ENCODE measurements at regions not wholly inside any gene's neighbourhood (a gene's known extent, or its start where the extent isn't known, plus 50 kb on each side); places are given as distances from the start of the nearest gene placed in this dataset.

DNA sequence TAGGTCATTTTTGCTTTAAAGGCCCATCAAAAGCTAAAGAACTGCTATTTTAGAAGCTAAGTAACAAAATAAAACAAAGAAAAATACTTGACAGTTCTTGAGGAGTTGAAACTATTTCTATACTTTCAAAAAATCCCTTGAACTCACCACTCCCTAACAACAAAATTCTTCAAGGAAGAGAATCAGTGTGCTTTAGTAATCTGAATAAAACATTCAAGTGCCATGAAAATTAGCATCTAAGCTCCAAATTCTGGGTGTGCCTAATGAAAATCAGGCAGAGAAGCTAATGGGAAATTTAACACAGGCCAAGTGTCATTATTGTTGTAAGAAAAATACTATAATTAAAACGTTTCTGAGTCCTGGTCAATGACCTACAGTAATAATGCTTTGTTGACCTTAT lies 456.3 kb downstream of the ZEB2 start:
- Mint-ChIP-seq H3K27ac (no peak overlapping the region), H3K27me3 (no peaks in the 10 kb centered on the region), H3K4me1 (no peaks in the 10 kb centered on the region), H3K4me3 (no peak overlapping the region), H3K9me3 (no peaks in the 10 kb centered on the region), H3K36me3 (ENCODE audit: low read depth) (no peaks in the 10 kb centered on the region)
- intact Hi-C loops (cut with micrococcal nuclease): no loop called here
- DNase-seq: no peak

DNA sequence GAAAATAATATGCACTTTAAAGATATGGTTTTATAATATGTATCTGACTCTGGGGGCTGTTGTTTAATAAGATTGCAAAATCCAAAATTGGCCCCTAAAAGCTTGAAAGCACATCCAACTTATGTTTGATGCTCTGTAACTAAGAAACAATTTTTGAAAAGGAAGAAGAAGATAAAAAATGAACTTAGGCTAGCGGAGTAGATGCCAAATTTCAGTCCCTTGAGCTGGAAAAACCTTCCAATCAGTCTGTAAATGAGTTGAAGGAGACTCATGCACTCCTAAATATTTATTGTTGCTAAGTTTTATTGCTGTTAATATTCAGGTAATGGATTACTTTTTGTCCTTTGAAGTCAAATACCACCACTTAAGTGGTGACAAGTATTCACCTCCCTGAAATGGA lies 465.0 kb downstream of the ZEB2 start:
- Mint-ChIP-seq H3K27me3 (no peaks in the 10 kb centered on the region), H3K27ac (no peak overlapping the region), H3K4me3 (no peak overlapping the region), H3K9me3 (no peaks in the 10 kb centered on the region), H3K4me1 (no peaks in the 10 kb centered on the region), H3K36me3 (ENCODE audit: low read depth) (no peaks in the 10 kb centered on the region)
- DNase-seq: no peak
- intact Hi-C loops (cut with micrococcal nuclease): no loop called here

DNA sequence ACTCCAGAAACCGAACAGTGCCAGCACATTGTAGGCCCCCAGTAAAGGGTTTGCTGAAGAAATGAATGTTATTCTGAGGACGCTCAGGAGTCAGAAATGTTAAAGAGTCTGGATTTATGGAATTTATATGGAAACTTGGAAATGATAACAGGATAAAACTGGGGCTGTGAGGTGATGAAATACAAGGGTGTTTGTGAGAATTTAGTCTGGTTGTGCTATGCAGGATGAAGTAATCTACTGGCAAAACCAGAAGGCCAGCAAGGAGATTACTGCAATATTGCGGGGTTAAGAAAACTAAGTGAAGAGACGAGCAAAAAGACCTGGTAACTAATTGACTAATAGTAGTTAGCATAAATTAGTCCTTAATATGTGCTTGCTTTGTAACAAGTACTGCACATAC lies 467.8 kb downstream of the ZEB2 start:
- Mint-ChIP-seq H3K9me3 (no peaks in the 10 kb centered on the region), H3K4me3 (no peak overlapping the region), H3K4me1 (no peaks in the 10 kb centered on the region), H3K36me3 (ENCODE audit: low read depth) (no peaks in the 10 kb centered on the region), H3K27me3 (no peaks in the 10 kb centered on the region), H3K27ac (no peak overlapping the region)
- intact Hi-C loops (cut with micrococcal nuclease): no loop called here
- DNase-seq: no peak

DNA sequence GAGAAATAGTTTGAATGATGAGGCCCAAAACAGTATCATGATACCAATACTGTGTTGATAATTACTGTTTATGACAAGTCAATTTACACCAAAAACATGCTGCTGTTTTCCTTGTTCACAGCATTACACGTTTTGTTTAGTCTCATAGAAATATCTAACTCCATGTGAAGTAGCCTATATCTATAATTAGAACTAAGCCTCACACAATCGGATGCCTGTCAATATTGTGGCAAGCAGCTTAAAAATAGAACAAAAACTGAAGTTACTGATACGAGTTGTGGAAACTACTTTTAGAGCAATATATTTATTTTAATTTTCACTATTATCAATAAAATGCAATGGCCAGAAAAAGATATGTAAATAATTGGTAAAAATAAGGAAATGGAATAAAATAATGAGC lies 470.8 kb downstream of the ZEB2 start:
- no peak overlapping the region for H3K4me3 Mint-ChIP-seq
- no peaks in the 10 kb centered on the region for H3K4me1 Mint-ChIP-seq
- H3K36me3 Mint-ChIP-seq (ENCODE audit: low read depth): no peaks in the 10 kb centered on the region
- H3K9me3 Mint-ChIP-seq: no peaks in the 10 kb centered on the region
- H3K27ac Mint-ChIP-seq: no peak overlapping the region
- intact Hi-C loops (cut with micrococcal nuclease): no loop called here
- H3K27me3 Mint-ChIP-seq: no peaks in the 10 kb centered on the region
- DNase-seq: no peak

DNA sequence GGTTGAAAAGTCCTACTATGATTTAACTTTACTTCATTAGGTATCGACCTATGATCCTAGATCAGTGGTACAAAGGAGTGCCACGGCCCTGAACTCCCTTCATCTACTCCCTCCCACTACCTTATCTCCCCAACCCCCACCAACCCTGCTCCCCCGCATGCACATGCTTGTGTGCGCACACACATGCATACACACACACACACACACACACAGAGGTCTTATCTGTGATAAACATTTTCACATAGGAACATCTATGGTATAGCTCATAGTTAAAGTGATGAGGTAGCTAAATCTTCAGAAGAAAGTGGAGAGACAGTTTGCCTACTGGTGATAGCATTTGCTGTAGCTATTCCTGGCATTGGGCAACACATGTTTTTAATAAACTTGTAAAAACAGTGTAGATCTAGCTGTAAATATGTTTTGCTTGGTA lies 471.3 kb downstream of the ZEB2 start:
- no peak overlapping the region for H3K4me3 Mint-ChIP-seq
- H3K27me3 Mint-ChIP-seq: no peaks in the 10 kb centered on the region
- H3K4me1 Mint-ChIP-seq: no peaks in the 10 kb centered on the region
- DNase-seq: no peak
- no peaks in the 10 kb centered on the region for H3K9me3 Mint-ChIP-seq
- H3K36me3 Mint-ChIP-seq (ENCODE audit: low read depth): no peaks in the 10 kb centered on the region
- no peak overlapping the region for H3K27ac Mint-ChIP-seq
- intact Hi-C loops (cut with micrococcal nuclease): no loop called here

DNA sequence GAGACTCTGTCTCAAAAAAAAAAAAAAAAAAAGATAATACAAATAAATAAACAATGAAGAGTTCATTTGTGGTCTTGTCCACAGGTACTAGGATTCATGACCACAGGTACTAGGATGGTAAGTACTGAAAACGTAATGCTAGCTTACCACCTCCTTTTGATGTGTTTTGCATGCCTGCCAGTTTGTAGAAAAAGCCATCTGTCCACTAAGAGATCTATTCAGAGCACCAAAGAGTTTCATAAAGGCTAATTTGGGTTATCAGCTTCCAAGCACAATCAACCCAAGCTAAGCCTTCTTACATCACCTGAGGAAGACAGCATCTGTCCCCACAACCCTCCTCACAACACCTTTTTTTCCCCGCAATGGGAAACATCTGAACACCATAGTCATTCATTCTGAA lies 477.2 kb downstream of the ZEB2 start:
- Mint-ChIP-seq H3K27ac (no peak overlapping the region), H3K4me3 (no peak overlapping the region), H3K9me3 (no peaks in the 10 kb centered on the region), H3K4me1 (peaks cover 2% of the 10 kb centered on the region), H3K27me3 (no peaks in the 10 kb centered on the region), H3K36me3 (ENCODE audit: low read depth) (no peaks in the 10 kb centered on the region)
- intact Hi-C loops (cut with micrococcal nuclease): no loop called here
- no peak for DNase-seq

DNA sequence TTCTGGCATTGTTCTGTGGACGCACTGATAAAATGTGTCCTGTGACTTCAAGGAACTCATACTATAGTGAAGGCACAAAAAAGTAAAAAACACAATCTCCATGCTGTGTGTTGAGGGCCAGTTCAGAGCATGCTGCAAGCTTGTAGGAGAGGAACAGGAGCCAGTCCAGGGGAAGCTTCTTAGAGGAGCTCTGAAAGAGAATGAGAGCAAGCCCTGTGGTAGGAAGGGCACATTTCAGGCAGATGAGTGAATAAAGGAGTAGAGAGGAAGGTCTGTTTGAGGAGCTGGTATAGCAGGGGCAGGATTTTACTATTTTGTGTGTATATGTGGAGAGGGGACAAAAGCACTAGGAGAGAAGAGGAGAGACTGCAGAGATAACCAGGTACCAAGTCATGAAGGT lies 478.3 kb downstream of the ZEB2 start:
- Mint-ChIP-seq H3K4me3 (no peak overlapping the region), H3K9me3 (no peaks in the 10 kb centered on the region), H3K36me3 (ENCODE audit: low read depth) (no peaks in the 10 kb centered on the region), H3K4me1 (peaks cover 2% of the 10 kb centered on the region), H3K27me3 (no peaks in the 10 kb centered on the region), H3K27ac (no peak overlapping the region)
- intact Hi-C loops (cut with micrococcal nuclease): no loop called here
- DNase-seq: no peak

DNA sequence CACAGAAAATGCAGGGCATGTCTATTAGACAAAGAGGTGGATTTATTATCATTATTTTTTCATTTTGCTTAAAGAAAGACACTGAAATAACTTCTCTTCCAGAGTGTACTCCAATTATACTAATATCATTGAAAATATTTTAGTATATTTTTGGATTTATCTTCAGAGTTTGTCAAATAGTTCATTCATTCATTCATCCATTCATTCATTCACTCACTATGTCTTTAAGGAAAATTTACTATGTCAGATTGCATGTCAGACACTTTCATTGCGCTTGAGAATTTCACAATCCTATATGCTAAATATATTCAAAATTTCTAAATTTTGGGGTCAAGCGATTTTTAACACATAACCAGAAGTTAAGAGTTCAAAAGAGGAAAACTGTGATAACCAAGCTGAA lies 479.1 kb downstream of the ZEB2 start:
- no peak for DNase-seq
- peaks cover 2% of the 10 kb centered on the region for H3K4me1 Mint-ChIP-seq
- H3K36me3 Mint-ChIP-seq (ENCODE audit: low read depth): no peaks in the 10 kb centered on the region
- intact Hi-C loops (cut with micrococcal nuclease): no loop called here
- no peak overlapping the region for H3K27ac Mint-ChIP-seq
- H3K4me3 Mint-ChIP-seq: no peak overlapping the region
- peaks cover 3% of the 10 kb centered on the region for H3K9me3 Mint-ChIP-seq
- H3K27me3 Mint-ChIP-seq: no peaks in the 10 kb centered on the region

DNA sequence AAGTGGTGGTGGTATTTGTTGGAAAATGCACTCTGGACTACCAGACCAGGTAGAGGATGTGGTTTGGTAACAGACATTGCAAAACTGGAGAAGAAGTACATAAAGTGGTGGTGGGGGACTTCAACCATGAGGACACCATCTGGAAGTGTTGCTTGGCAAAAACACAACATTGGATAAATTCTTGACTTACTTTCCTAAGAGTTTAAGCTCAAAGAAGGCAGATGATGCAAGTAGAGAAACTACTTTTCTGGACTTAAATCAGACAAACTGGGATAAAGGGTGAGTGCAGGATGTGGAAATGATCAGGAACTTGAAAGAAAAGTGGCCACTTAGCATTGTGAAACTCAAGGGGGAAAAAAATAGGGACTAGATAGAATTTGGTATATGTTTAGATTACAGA lies 487.4 kb downstream of the ZEB2 start:
- Mint-ChIP-seq H3K27me3 (no peaks in the 10 kb centered on the region), H3K4me3 (no peak overlapping the region), H3K4me1 (no peaks in the 10 kb centered on the region), H3K36me3 (ENCODE audit: low read depth) (no peaks in the 10 kb centered on the region), H3K9me3 (peaks cover 7% of the 10 kb centered on the region), H3K27ac (no peak overlapping the region)
- intact Hi-C loops (cut with micrococcal nuclease): no loop called here
- DNase-seq: no peak

DNA sequence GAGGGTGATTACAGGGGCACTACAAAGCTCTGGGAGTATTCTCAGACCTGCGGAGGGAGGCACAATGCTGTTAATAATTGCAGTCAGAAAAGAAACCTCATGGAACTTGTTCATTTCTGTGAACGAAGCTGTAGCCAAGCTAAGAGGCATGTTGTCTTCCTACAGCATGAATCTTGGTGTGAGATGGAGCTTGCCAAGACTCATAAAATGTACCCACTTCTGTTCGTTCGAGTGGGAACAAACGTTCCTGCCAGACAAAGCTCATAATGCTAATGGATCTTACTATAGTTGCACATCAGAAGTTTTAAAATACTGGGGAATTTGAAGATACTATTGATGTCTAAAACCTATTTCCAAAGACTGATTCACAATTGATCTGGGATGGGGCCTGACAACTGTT lies 489.1 kb downstream of the ZEB2 start:
- intact Hi-C loops (cut with micrococcal nuclease): no loop called here
- Mint-ChIP-seq H3K4me1 (no peaks in the 10 kb centered on the region), H3K9me3 (peaks cover 4% of the 10 kb centered on the region), H3K4me3 (no peak overlapping the region), H3K27me3 (no peaks in the 10 kb centered on the region), H3K36me3 (ENCODE audit: low read depth) (no peaks in the 10 kb centered on the region), H3K27ac (no peak overlapping the region)
- DNase-seq: no peak

DNA sequence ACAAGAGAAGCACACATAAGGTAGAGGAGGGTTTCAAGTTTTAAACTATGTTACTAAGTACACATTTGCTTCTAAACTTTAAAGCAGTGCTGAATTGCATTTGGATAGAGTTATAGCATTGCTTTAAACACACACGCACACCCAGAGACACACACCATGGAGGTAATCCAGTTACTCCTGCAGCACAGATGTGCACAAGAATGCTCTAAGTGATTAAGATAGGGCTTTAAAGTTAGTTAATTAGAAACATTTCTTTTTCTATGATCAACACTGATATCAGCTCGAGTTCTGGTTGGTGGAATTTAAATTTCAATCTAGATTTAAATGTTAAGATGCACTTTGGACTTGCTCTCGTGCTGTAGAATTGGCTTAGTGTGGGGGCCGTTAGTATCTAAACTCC lies 492.3 kb downstream of the ZEB2 start:
- H3K27me3 Mint-ChIP-seq: no peaks in the 10 kb centered on the region
- no peak overlapping the region for H3K27ac Mint-ChIP-seq
- intact Hi-C loops (cut with micrococcal nuclease): no loop called here
- no peaks in the 10 kb centered on the region for H3K4me1 Mint-ChIP-seq
- no peaks in the 10 kb centered on the region for H3K36me3 Mint-ChIP-seq (ENCODE audit: low read depth)
- no peaks in the 10 kb centered on the region for H3K9me3 Mint-ChIP-seq
- DNase-seq: no peak
- no peak overlapping the region for H3K4me3 Mint-ChIP-seq

DNA sequence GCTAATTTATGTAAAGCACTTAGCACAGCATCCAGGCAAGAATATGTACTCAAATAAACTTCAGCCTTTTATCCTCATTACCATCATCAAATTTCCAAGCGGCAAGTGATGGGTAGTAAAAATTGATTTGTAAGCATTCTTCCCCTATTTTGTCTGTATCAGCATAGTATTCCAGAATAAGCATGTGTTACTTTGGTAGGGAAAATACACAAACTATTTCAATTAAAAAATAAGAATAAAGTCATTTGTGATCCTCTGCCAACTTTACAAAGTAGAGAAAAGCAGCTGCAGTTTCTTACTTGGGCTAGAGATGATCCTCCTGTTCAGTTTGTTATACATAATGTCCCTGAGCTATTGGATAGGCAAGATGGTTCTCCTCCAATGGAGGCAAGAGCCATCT lies 493.2 kb downstream of the ZEB2 start:
- DNase-seq: no peak
- Mint-ChIP-seq H3K4me1 (no peaks in the 10 kb centered on the region), H3K27me3 (no peaks in the 10 kb centered on the region), H3K27ac (no peak overlapping the region), H3K36me3 (ENCODE audit: low read depth) (no peaks in the 10 kb centered on the region), H3K4me3 (no peak overlapping the region), H3K9me3 (no peaks in the 10 kb centered on the region)
- intact Hi-C loops (cut with micrococcal nuclease): no loop called here

DNA sequence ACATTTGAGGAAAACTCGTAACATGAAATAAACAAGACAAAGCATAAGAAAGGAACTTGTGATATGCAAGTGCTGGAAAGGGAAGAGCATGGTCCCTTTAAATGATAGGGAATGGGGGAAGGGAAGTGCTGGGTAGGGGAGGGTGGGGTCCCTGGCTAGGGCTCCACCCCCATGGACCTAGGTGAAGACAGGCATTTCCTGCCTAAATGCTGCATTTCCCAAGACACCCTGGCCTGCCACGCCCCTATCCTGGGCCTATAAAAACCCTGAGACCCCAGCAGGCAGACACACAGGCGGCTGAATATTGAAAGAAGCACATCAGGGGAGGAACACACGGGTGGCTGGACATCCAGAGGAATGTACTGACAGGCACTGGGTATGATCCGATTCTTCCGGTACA lies 499.9 kb downstream of the ZEB2 start:
- Mint-ChIP-seq H3K27ac (no peak overlapping the region), H3K4me1 (no peaks in the 10 kb centered on the region), H3K4me3 (no peak overlapping the region), H3K27me3 (no peaks in the 10 kb centered on the region), H3K9me3 (no peaks in the 10 kb centered on the region), H3K36me3 (ENCODE audit: low read depth) (no peaks in the 10 kb centered on the region)
- intact Hi-C loops (cut with micrococcal nuclease): no loop called here
- no peak for DNase-seq

DNA sequence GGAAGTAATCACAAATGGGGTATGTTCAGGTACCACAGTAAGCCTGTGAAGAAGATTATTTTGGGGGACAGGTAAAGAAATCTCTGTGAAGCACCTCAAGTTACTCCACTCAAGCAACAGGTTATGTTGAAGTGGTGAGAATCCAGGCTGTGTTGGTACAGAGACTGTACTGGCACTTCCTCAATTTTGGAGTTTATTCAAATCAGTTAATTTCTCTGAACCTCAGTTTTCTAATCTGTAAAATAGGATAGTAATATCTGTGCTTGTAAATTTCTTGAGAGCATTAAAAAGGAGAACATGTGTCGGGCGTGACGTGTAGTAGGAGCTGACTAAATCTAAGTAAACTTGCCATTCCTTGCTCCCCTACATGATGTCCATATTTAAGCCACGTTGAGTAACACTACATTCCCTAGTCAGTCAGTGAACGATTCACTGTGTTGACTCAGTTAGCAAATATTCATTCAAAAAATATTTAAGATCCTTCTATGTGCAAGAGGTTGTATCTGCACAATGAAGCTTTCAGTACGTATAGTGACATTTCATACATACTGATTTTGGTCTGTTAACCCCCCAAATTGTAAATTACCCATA lies 504.2 kb downstream of the ZEB2 start:
- H3K36me3 Mint-ChIP-seq (ENCODE audit: low read depth): no peaks in the 10 kb centered on the region
- no peaks in the 10 kb centered on the region for H3K9me3 Mint-ChIP-seq
- no peak overlapping the region for H3K4me3 Mint-ChIP-seq
- intact Hi-C loops (cut with micrococcal nuclease): no loop called here
- H3K27me3 Mint-ChIP-seq: no peaks in the 10 kb centered on the region
- H3K4me1 Mint-ChIP-seq: no peaks in the 10 kb centered on the region
- DNase-seq: no peak
- no peak overlapping the region for H3K27ac Mint-ChIP-seq

DNA sequence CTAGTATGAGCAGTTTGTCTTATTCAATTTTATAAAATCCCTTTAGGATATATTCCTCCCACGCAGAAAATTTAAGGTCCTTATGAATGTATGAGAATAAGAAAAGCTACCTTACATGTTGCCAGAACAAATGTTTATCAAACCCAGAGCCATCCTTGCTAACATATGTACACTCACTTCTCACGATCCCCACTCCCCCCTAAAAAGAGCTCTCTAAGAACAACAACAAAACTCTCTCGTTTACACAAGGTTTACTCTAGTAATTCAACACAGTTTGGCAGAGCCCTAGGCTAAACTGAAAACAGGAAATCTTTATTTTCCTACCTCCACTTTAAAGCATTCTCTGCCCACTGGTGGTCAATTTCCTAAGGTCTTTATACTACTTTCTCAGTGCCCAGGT lies 504.9 kb downstream of the ZEB2 start:
- Mint-ChIP-seq H3K27ac (no peak overlapping the region), H3K36me3 (ENCODE audit: low read depth) (no peaks in the 10 kb centered on the region), H3K4me1 (no peaks in the 10 kb centered on the region), H3K27me3 (no peaks in the 10 kb centered on the region), H3K4me3 (no peak overlapping the region), H3K9me3 (no peaks in the 10 kb centered on the region)
- no peak for DNase-seq
- intact Hi-C loops (cut with micrococcal nuclease): no loop called here

All from activated CD4-positive, alpha-beta T cell treated with anti-CD3 and anti-CD28 coated beads, Interleukin-2, amount 10 ng/mL, durations not matched to agents 24 days and 14 days (primary cell).